Activated naive CD8-positive, alpha-beta T cell treated with anti-CD3 and anti-CD28 coated beads, Interleukin-2, amount 10 ng/mL, durations not matched to agents 7 days and 5 days (primary cell): ENCODE measurements at regions not wholly inside any gene's neighbourhood (a gene's known extent, or its start where the extent isn't known, plus 50 kb on each side); places are given as distances from the start of the nearest gene placed in this dataset.
"Not testable (repeated sequence)": the region's sequence is repeated elsewhere in the genome, so short reads cannot be mapped to it uniquely, and the experiment has no call there.

ENCODE experiments used
- ATAC-seq: fragments of 150-1000 bp; cut with Tn5 transposase; one replicate; pipeline ENCODE4 v1.10.0; 2021; ENCODE audit warnings: low read depth, moderate library complexity
- POLR2A ChIA-PET: fragments of 350-600 bp; sonication (Branson Sonifier 250); formaldehyde crosslinking; loops from one replicate; lab custom pipeline; 2021; ENCODE audit warnings: antibody characterized with exemption; lab: Charles Lee
- DNase-seq: peaks from one replicate; pipeline ENCODE4 v3.0.0; 2021
- H3K27ac Mint-ChIP-seq: one replicate; pipeline ENCODE4 v1.8.0; 2022; ENCODE audit warnings: mild to moderate bottlenecking, mixed read lengths
- H3K27me3 Mint-ChIP-seq: one replicate; pipeline ENCODE4 v1.8.0; 2022; ENCODE audit warnings: mild to moderate bottlenecking, moderate library complexity, mixed read lengths
- H3K36me3 Mint-ChIP-seq: one replicate; pipeline ENCODE4 v1.8.0; 2021; ENCODE audit warnings: mild to moderate bottlenecking, mixed read lengths
- H3K4me1 Mint-ChIP-seq: one replicate; pipeline ENCODE4 v1.8.0; 2021; ENCODE audit warnings: mixed read lengths
- H3K4me3 Mint-ChIP-seq: one replicate; pipeline ENCODE4 v1.8.0; 2022; ENCODE audit warnings: mild to moderate bottlenecking, moderate library complexity, mixed read lengths
- H3K9me3 Mint-ChIP-seq: one replicate; pipeline ENCODE4 v1.8.0; 2021; ENCODE audit warnings: mixed read lengths

- H3K4me1 Mint-ChIP-seq, H3K27ac Mint-ChIP-seq, H3K9me3 Mint-ChIP-seq, H3K36me3 Mint-ChIP-seq, H3K4me3 Mint-ChIP-seq, DNase-seq, H3K27me3 Mint-ChIP-seq, ATAC-seq, POLR2A ChIA-PET: not testable (repeated sequence)
Observed at GRCh38 chr4:170682087-170682486, 592.3 kb upstream of the AADAT start.

DNA sequence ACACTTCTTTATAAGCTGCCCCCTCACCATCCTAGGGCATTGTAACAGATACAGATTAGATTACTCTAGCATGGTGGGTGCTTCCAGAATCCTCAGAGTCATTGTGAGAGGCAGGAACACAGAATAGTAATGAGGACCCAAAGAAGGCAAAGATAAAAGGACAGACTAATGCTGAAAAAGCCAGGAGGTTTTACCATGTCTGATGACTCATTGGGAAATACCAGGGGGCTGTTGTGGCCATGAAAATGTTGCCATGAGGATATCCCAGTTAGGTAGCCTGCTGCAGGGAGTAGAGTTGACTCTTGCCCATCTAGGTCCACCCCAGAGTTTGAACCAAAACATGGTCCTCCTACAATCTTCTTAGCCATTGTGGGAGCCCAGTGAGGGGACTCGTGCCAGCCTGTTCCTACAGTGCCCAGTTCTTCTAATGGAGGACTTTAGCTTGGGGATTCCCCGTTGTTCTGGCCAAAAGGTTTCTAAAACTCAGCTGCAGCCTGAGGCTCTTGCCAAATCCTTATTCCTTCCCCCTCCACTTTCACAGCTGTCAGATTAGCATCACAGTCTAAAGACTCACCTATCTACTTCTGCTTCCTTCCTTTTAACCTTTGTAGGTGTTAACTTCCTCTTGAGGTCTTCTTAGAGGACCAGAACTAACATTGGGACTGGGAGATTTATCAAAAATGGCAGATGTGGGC, 586.0 kb upstream of the AADAT start:
- H3K4me3 Mint-ChIP-seq, result no peak overlapping the region
- H3K9me3 Mint-ChIP-seq, result peaks cover 2% of the 10 kb centered on the region
- H3K4me1 Mint-ChIP-seq, result no peaks in the 10 kb centered on the region
- POLR2A ChIA-PET, result no interaction called here
- DNase-seq (no peak), ATAC-seq (no peak)
- no peaks in the 10 kb centered on the region for H3K36me3 Mint-ChIP-seq
- H3K27ac Mint-ChIP-seq, result no peak overlapping the region
- H3K27me3 Mint-ChIP-seq, result no peaks in the 10 kb centered on the region

DNA sequence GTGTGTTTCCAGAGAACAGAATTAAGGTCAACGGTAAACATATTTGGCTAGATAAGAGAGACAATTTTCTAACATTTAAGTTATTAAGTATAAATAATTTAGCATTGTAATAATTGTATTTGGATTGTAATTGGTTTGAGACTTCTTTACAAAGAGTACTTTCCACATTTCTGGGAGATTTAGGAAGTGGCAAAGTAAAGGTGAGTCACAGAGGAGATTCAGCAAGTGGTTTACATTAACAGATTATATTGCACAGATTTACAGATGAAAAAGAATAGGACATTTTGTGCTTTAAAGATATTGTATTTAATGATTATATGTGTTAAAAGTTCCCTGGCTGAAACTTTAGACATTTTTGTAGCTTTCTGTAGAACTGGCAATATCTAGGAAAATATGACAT, 584.4 kb upstream of the AADAT start:
- DNase-seq (no peak), ATAC-seq (no peak)
- no peaks in the 10 kb centered on the region for H3K4me1 Mint-ChIP-seq
- peaks cover 2% of the 10 kb centered on the region for H3K9me3 Mint-ChIP-seq
- no peak overlapping the region for H3K4me3 Mint-ChIP-seq
- POLR2A ChIA-PET, result no interaction called here
- H3K27me3 Mint-ChIP-seq, result no peaks in the 10 kb centered on the region
- H3K36me3 Mint-ChIP-seq, result no peaks in the 10 kb centered on the region
- H3K27ac Mint-ChIP-seq, result no peak overlapping the region

DNA sequence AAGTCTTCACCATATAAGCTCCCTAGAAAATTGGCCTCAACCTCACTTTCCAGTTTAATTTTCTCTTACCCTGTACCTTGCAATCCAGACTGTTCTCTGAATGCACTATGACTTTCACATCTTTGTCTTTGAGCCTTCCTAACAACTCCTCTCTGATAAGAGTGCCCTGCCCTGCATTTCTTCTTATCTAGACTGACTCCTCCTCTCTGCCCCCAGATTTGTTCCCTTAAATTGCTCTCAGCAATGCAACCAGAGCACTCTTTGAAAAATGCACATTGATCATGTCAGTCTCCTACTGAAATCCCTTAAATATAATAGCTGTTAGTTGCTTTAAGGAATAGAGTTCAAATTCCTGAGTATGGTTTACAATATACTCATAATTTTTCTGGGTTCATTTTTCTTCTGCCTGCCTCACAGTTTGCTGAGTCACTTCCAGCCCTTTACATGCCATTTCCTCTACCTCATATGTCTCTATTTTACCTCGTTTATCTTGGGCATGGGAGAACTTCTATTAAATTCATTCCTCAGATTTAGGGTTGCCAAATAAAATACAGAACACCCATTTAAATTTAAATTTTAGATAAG, 582.7 kb upstream of the AADAT start:
- H3K9me3 Mint-ChIP-seq, result no peaks in the 10 kb centered on the region
- POLR2A ChIA-PET, result no interaction called here
- no peak overlapping the region for H3K4me3 Mint-ChIP-seq
- H3K27ac Mint-ChIP-seq, result no peak overlapping the region
- no peaks in the 10 kb centered on the region for H3K36me3 Mint-ChIP-seq
- DNase-seq, result no peak
- no peak for ATAC-seq
- H3K4me1 Mint-ChIP-seq, result no peaks in the 10 kb centered on the region
- H3K27me3 Mint-ChIP-seq, result no peaks in the 10 kb centered on the region

DNA sequence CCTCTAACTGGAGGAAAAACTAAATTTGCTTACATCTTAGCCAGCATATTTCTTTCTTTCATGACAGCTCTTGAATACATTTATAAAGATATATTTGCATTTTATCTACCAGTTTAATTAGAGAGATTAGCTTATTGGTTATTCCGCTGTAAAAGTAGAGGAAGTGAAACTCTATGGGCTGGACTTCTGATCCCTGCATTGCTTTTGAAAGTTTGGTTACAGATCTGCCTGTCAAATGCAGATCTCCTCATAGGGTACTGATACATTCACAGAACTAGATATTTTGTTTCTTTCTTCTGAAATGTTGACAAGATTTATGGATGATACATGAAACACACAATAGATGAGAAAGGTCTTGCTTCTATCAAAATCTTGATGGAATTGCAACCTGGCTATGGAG, 581.4 kb upstream of the AADAT start:
- DNase-seq (no peak), ATAC-seq (no peak)
- POLR2A ChIA-PET, result no interaction called here
- no peak overlapping the region for H3K4me3 Mint-ChIP-seq
- no peaks in the 10 kb centered on the region for H3K27me3 Mint-ChIP-seq
- H3K27ac Mint-ChIP-seq, result no peak overlapping the region
- no peaks in the 10 kb centered on the region for H3K36me3 Mint-ChIP-seq
- no peaks in the 10 kb centered on the region for H3K9me3 Mint-ChIP-seq
- H3K4me1 Mint-ChIP-seq, result no peaks in the 10 kb centered on the region

DNA sequence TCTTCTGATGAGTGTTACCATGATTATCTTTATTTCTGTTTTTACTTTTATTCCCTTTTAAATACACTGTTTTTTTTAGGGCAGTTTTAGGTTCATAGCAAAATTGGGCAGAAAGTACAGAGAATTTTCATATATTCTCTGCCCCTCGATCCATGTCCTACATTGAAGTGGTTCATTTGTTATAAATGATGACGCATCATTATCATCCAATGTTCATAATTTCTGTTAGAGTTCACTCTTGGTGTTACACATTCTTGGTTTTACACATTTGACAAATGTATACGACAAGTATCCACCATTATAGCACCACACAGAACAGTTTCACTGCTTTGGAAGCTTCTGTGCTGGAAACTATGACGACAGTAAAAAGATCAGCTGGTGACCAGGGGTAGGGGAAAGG, 578.1 kb upstream of the AADAT start:
- ATAC-seq, result no peak
- Mint-ChIP-seq H3K4me3 (no peak overlapping the region), H3K27me3 (no peaks in the 10 kb centered on the region), H3K4me1 (no peaks in the 10 kb centered on the region), H3K27ac (no peak overlapping the region), H3K9me3 (no peaks in the 10 kb centered on the region), H3K36me3 (no peaks in the 10 kb centered on the region)
- DNase-seq, result no peak
- POLR2A ChIA-PET, result no interaction called here

DNA sequence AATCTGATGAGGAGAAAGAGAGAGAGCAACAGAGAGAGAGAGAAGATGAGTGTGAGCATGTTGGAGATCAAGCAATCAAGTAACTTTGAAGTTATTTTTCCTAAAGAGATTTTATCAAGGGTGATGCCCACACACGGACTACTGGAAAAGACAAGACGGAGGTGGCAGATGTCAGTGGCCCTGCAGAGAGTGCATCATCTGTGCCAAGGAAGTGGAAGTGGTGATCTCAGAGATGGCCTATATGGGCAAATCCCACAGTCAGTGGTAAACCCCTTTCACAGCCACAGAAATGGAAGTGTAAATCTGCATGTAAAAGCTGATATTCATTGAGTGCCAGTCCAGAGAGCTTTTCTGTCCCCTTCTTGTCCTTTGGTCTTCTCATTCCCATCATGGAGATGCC, 577.2 kb upstream of the AADAT start:
- Mint-ChIP-seq H3K4me3 (no peak overlapping the region), H3K9me3 (no peaks in the 10 kb centered on the region), H3K27me3 (no peaks in the 10 kb centered on the region), H3K27ac (no peak overlapping the region), H3K4me1 (no peaks in the 10 kb centered on the region), H3K36me3 (no peaks in the 10 kb centered on the region)
- POLR2A ChIA-PET, result no interaction called here
- DNase-seq, result no peak
- no peak for ATAC-seq

GRCh38 chr4:170662250-170662649, 572.5 kb upstream of the AADAT start:
- no peak overlapping the region for H3K4me3 Mint-ChIP-seq
- no peaks in the 10 kb centered on the region for H3K27me3 Mint-ChIP-seq
- DNase-seq (no peak), ATAC-seq (no peak)
- no peaks in the 10 kb centered on the region for H3K4me1 Mint-ChIP-seq
- H3K36me3 Mint-ChIP-seq, result no peaks in the 10 kb centered on the region
- POLR2A ChIA-PET, result no interaction called here
- H3K27ac Mint-ChIP-seq, result no peak overlapping the region
- H3K9me3 Mint-ChIP-seq, result peaks cover 2% of the 10 kb centered on the region

DNA sequence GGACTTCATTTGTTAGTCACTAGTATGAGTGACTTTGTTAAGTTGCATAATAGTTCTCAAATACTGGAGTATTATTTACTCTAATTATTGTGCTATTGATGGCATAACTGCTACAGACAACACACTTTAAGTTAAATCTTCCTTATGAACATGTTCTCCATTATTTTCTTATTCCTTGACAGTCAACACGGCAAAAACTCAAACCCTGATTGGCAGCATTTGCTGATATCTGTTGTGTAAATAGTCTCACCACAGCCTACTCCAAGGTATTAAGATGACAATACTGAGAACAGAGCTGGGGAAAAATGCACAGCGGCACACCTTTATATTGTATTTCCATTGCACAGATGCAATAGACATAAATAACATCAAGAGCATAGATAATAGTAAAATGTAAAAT, 568.0 kb upstream of the AADAT start:
- DNase-seq, result no peak
- Mint-ChIP-seq H3K27me3 (no peaks in the 10 kb centered on the region), H3K27ac (no peak overlapping the region), H3K4me1 (no peaks in the 10 kb centered on the region), H3K36me3 (no peaks in the 10 kb centered on the region), H3K4me3 (no peak overlapping the region), H3K9me3 (peaks cover 2% of the 10 kb centered on the region)
- ATAC-seq, result no peak
- POLR2A ChIA-PET, result no interaction called here

DNA sequence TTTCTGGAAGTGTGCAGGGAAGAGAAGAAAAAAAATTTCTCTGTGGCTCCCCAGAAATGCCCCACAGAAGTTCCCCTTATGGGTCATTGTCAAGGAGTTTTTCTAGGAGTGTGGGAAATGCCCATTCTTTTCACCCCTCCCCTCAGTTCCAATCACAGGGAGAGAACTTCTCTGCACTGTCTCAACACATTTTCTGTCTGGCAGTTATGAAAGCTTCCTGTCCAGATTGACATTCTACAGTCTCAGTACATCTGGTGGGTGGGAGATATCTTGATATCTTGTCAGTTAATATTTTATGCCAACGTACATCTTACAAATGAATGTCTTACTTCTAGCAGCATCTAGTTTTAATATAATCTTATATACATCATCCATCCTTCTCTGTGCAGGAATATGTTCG, 566.8 kb upstream of the AADAT start:
- Mint-ChIP-seq H3K36me3 (no peaks in the 10 kb centered on the region), H3K27ac (no peak overlapping the region), H3K4me1 (no peaks in the 10 kb centered on the region), H3K9me3 (peaks cover 2% of the 10 kb centered on the region), H3K4me3 (no peak overlapping the region), H3K27me3 (no peaks in the 10 kb centered on the region)
- DNase-seq, result no peak
- POLR2A ChIA-PET, result no interaction called here
- no peak for ATAC-seq

GRCh38 chr4:170652571-170652970, 562.8 kb upstream of the AADAT start:
- Mint-ChIP-seq H3K27me3 (no peaks in the 10 kb centered on the region), H3K27ac (no peak overlapping the region), H3K4me3 (no peak overlapping the region), H3K4me1 (no peaks in the 10 kb centered on the region), H3K9me3 (no peaks in the 10 kb centered on the region), H3K36me3 (no peaks in the 10 kb centered on the region)
- no peak for ATAC-seq
- no peak for DNase-seq
- POLR2A ChIA-PET, result no interaction called here

DNA sequence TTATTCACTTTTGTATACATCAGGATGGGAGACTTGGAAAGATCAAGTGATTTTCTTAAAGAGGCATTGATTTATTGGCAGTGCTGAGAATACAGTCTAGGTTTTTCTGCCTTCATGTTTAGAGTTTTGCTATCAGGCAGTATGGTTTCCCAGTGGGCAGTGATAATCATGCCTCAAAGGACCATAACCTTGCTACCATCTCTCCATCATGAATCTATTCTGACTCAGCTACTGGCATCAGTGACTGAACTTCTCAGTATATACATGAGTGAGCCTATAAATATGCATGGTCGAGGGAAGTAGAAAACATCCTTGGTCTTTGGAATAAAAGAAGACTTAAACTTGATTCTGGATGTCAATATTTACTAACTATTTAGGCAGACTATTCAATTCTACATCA, 562.0 kb upstream of the AADAT start:
- DNase-seq (no peak), ATAC-seq (no peak)
- Mint-ChIP-seq H3K9me3 (no peaks in the 10 kb centered on the region), H3K27me3 (no peaks in the 10 kb centered on the region), H3K4me3 (no peak overlapping the region), H3K4me1 (no peaks in the 10 kb centered on the region), H3K27ac (no peak overlapping the region), H3K36me3 (no peaks in the 10 kb centered on the region)
- POLR2A ChIA-PET, result no interaction called here

GRCh38 chr4:170627418-170627817, 537.7 kb upstream of the AADAT start:
- no peak overlapping the region for H3K27ac Mint-ChIP-seq
- DNase-seq, result no peak
- no peaks in the 10 kb centered on the region for H3K4me1 Mint-ChIP-seq
- H3K36me3 Mint-ChIP-seq, result no peaks in the 10 kb centered on the region
- H3K27me3 Mint-ChIP-seq, result no peaks in the 10 kb centered on the region
- no peak overlapping the region for H3K4me3 Mint-ChIP-seq
- peaks cover 8% of the 10 kb centered on the region for H3K9me3 Mint-ChIP-seq
- POLR2A ChIA-PET, result no interaction called here
- ATAC-seq, result no peak

GRCh38 chr4:170623899-170624298, 534.1 kb upstream of the AADAT start:
- H3K27ac Mint-ChIP-seq, result no peak overlapping the region
- H3K27me3 Mint-ChIP-seq, result no peaks in the 10 kb centered on the region
- no peaks in the 10 kb centered on the region for H3K9me3 Mint-ChIP-seq
- H3K36me3 Mint-ChIP-seq, result no peaks in the 10 kb centered on the region
- no peaks in the 10 kb centered on the region for H3K4me1 Mint-ChIP-seq
- DNase-seq, result no peak
- no peak for ATAC-seq
- POLR2A ChIA-PET, result no interaction called here
- no peak overlapping the region for H3K4me3 Mint-ChIP-seq
